A673 (cell line): ENCODE measurements at regions not wholly inside any gene's neighbourhood (a gene's known extent, or its start where the extent isn't known, plus 50 kb on each side); places are given as distances from the start of the nearest gene placed in this dataset.

Source experiments
- BruUV-seq: library from RNA; stranded (reverse); fragments of 400-500 nt; replicated peaks from 2 replicates; lab custom pipeline; 2021; lab: Mats Ljungman, UMichigan
- CTCF ChIA-PET: fragments of 300-600 bp; sonication (Branson Sonifier 250); formaldehyde crosslinking; loops from one replicate; lab custom pipeline; 2022; ENCODE audit warnings: antibody characterized with exemption; lab: Charles Lee
- POLR2A ChIA-PET: fragments of 300-600 bp; sonication (Branson Sonifier 250); formaldehyde crosslinking; loops from one replicate; lab custom pipeline; 2022; ENCODE audit warnings: antibody characterized with exemption; ENCODE audit not compliant: low non-redundant PET; lab: Charles Lee
- DNase-seq: peaks from one replicate; pipeline ENCODE4 v3.0.0-alpha.2; 2015; ENCODE audit warnings: low spot score
- H3K27ac ChIP-seq: fragments of 200-600 bp; sonication (generic); 2 replicates; pipeline ENCODE4 v1.5.1; 2016; ENCODE audit warnings: mixed run types, low read depth, mild to moderate bottlenecking, mixed read lengths, antibody characterized with exemption, low read length; ENCODE audit not compliant: poor library complexity, severe bottlenecking
- H3K27me3 ChIP-seq: fragments of 200-600 bp; sonication (generic); replicated peaks from 2 replicates; pipeline ENCODE4 v1.6.1; 2017; ENCODE audit warnings: mixed run types, low read depth, mild to moderate bottlenecking, mixed read lengths, antibody characterized with exemption, low read length; ENCODE audit not compliant: insufficient read depth, poor library complexity
- H3K36me3 ChIP-seq: fragments of 200-600 bp; sonication (generic); 2 replicates; pipeline ENCODE4 v1.6.1; 2016; ENCODE audit warnings: mixed run types, mild to moderate bottlenecking, mixed read lengths, antibody characterized with exemption, low read length; ENCODE audit not compliant: insufficient read depth, poor library complexity, severe bottlenecking
- H3K4me1 ChIP-seq: fragments of 200-600 bp; sonication (generic); 2 replicates; pipeline ENCODE4 v1.6.1; 2017; ENCODE audit warnings: mixed run types, mild to moderate bottlenecking, mixed read lengths, antibody characterized with exemption, low read length; ENCODE audit not compliant: insufficient read depth, poor library complexity, severe bottlenecking
- H3K4me3 ChIP-seq: fragments of 200-600 bp; sonication (generic); 2 replicates; pipeline ENCODE4 v1.5.1; 2016; ENCODE audit warnings: low read depth, mixed run types, mild to moderate bottlenecking, mixed read lengths, low read length; ENCODE audit not compliant: poor library complexity, severe bottlenecking
- H3K9me3 ChIP-seq: fragments of 200-600 bp; sonication (generic); 2 replicates; pipeline ENCODE4 v1.6.1; 2016; ENCODE audit warnings: mixed run types, low read depth, mild to moderate bottlenecking, mixed read lengths, antibody characterized with exemption, low read length; ENCODE audit not compliant: poor library complexity, severe bottlenecking
- CTCF ChIP-seq: fragments of 300-800, 200-600 bp; sonication (generic); conservative IDR thresholded peaks from 2 replicates; pipeline ENCODE4 v1.5.1; 2017; ENCODE audit warnings: low read depth, mild to moderate bottlenecking, antibody characterized with exemption, low read length, moderate library complexity, mixed read lengths
- EZH2 ChIP-seq: fragments of 200-600 bp; sonication (generic); IDR thresholded peaks from 2 replicates; pipeline ENCODE4 v1.6.1; 2017; ENCODE audit warnings: borderline replicate concordance, low read depth, mild to moderate bottlenecking, mixed read lengths, antibody characterized with exemption, low read length; ENCODE audit not compliant: poor library complexity, severe bottlenecking
- intact Hi-C: fragments of 100-400 bp; cut with micrococcal nuclease; formaldehyde crosslinking; loops from one replicate; pipeline ENCODE4 v1.10.0; 2022; ENCODE audit not compliant: unreplicated experiment

GRCh38 chr16:79444572-79444971 is 156.0 kb downstream of the MAF start:
- ChIA-PET CTCF (no interaction called here), POLR2A (no interaction called here)
- no peaks in the 10 kb centered on the region for H3K27me3 ChIP-seq
- H3K4me1 ChIP-seq, result no peaks in the 10 kb centered on the region
- intact Hi-C loops, result no loop called here
- TF ChIP-seq EZH2 (no peak), CTCF (no peak)
- H3K27ac ChIP-seq, result no peak overlapping the region
- no peak overlapping the region for H3K4me3 ChIP-seq
- H3K36me3 ChIP-seq, result no peaks in the 10 kb centered on the region
- no peak for DNase-seq
- H3K9me3 ChIP-seq, result no peaks in the 10 kb centered on the region
- BruUV-seq, result no TSS peak

GRCh38 chr16:79439901-79440300 is 160.6 kb downstream of the MAF start:
- CTCF ChIA-PET, result no interaction called here
- no peak for TF ChIP-seq CTCF
- BruUV-seq, result no TSS peak
- Histone ChIP-seq H3K4me1 (no peaks in the 10 kb centered on the region), H3K4me3 (no peak overlapping the region), H3K9me3 (no peaks in the 10 kb centered on the region), H3K27ac (no peak overlapping the region), H3K27me3 (no peaks in the 10 kb centered on the region), H3K36me3 (no peaks in the 10 kb centered on the region)
- POLR2A ChIA-PET, result no interaction called here
- no peak for DNase-seq
- intact Hi-C loops, result no loop called here

- CTCF ChIA-PET, result no interaction called here
- H3K27ac ChIP-seq, result no peak overlapping the region
Measured at GRCh38 chr16:79437764-79438751, 162.5 kb downstream of the MAF start.

More at GRCh38 chr16:79437764-79438751, 162.5 kb downstream of the MAF start:
- H3K4me1 ChIP-seq, result no peaks in the 10 kb centered on the region
- no TSS peak for BruUV-seq
- POLR2A ChIA-PET, result no interaction called here
- no peak for DNase-seq
- TF ChIP-seq EZH2 (no peak), CTCF (no peak)
- no peaks in the 10 kb centered on the region for H3K36me3 ChIP-seq
- no peaks in the 10 kb centered on the region for H3K27me3 ChIP-seq
- no peak overlapping the region for H3K4me3 ChIP-seq
- intact Hi-C loops, result no loop called here
- no peaks in the 10 kb centered on the region for H3K9me3 ChIP-seq
